ENCODE measurements at regions not wholly inside any gene's neighbourhood (a gene's known extent, or its start where the extent isn't known, plus 50 kb on each side); places are given as distances from the start of the nearest gene placed in this dataset.

GRCh38 chr2:216799873-216800431, 59.9 kb downstream of the TNP1 start:
- H3K79me2 ChIP-seq (ENCODE audit: insufficient read depth, low read length), result no peaks in the 10 kb centered on the region
- H3K9ac ChIP-seq (ENCODE audit: low read depth, low read length), result no peak overlapping the region
- H4K20me1 ChIP-seq (ENCODE audit: insufficient read depth, low read length), result no peaks in the 10 kb centered on the region
- no peak overlapping the region for H3K4me3 ChIP-seq (ENCODE audit: low read depth in 1 of 2, low read length in 2 of 2)
- peaks cover 7% of the 10 kb centered on the region for H3K27me3 ChIP-seq (ENCODE audit: insufficient read depth, low read length, poor library complexity)
- H3K36me3 ChIP-seq (ENCODE audit: insufficient read depth, low read length), result no peaks in the 10 kb centered on the region
- ATAC-seq (ENCODE audit: insufficient read depth, low read depth) (no peak), DNase-seq (no peak)
- H3K27ac ChIP-seq (ENCODE audit: low read length), result no peak overlapping the region
- TF ChIP-seq CTCF (IDR thresholded peaks at IDR 0.05; ENCODE audit: borderline replicate concordance, extremely low read depth, low read length, poor library complexity, severe bottlenecking) (no peak), EZH2 (IDR thresholded peaks at IDR 0.05; ENCODE audit: borderline replicate concordance, low read depth, low read length, severe bottlenecking) (no peak)
- H2AFZ ChIP-seq (ENCODE audit: low read depth, low read length), result no peak overlapping the region
- no peaks in the 10 kb centered on the region for H3K9me3 ChIP-seq (ENCODE audit: insufficient read depth, low read length, severe bottlenecking)
- H3K4me1 ChIP-seq (ENCODE audit: insufficient read depth, low read length), result no peaks in the 10 kb centered on the region
- no peak overlapping the region for H3K4me2 ChIP-seq (ENCODE audit: insufficient read depth, low read length)

- Histone ChIP-seq H3K27me3 (ENCODE audit: insufficient read depth, low read length, poor library complexity) (peaks cover 5% of the 10 kb centered on the region), H2AFZ (ENCODE audit: low read depth, low read length) (no peak overlapping the region), H3K27ac (ENCODE audit: low read length) (no peak overlapping the region), H3K4me3 (ENCODE audit: low read depth in 1 of 2, low read length in 2 of 2) (no peak overlapping the region), H4K20me1 (ENCODE audit: insufficient read depth, low read length) (no peaks in the 10 kb centered on the region), H3K79me2 (ENCODE audit: insufficient read depth, low read length) (no peaks in the 10 kb centered on the region), H3K9ac (ENCODE audit: low read depth, low read length) (no peak overlapping the region), H3K9me3 (ENCODE audit: insufficient read depth, low read length, severe bottlenecking) (no peaks in the 10 kb centered on the region), H3K4me2 (ENCODE audit: insufficient read depth, low read length) (no peak overlapping the region), H3K36me3 (ENCODE audit: insufficient read depth, low read length) (no peaks in the 10 kb centered on the region), H3K4me1 (ENCODE audit: insufficient read depth, low read length) (no peaks in the 10 kb centered on the region)
- ATAC-seq (ENCODE audit: insufficient read depth, low read depth) (no peak), DNase-seq (no peak)
- TF ChIP-seq EZH2 (IDR thresholded peaks at IDR 0.05; ENCODE audit: borderline replicate concordance, low read depth, low read length, severe bottlenecking) (no peak), CTCF (IDR thresholded peaks at IDR 0.05; ENCODE audit: borderline replicate concordance, extremely low read depth, low read length, poor library complexity, severe bottlenecking) (no peak)
Observed at GRCh38 chr2:216796115-216796840, 63.6 kb downstream of the TNP1 start.

- no peak for DNase-seq
- H3K4me2 ChIP-seq (ENCODE audit: insufficient read depth, low read length), result no peak overlapping the region
- H3K27me3 ChIP-seq (ENCODE audit: insufficient read depth, low read length, poor library complexity), result peaks cover 5% of the 10 kb centered on the region
- ATAC-seq (ENCODE audit: insufficient read depth, low read depth), result no peak
- no peak overlapping the region for H3K9ac ChIP-seq (ENCODE audit: low read depth, low read length)
- TF ChIP-seq CTCF (IDR thresholded peaks at IDR 0.05; ENCODE audit: borderline replicate concordance, extremely low read depth, low read length, poor library complexity, severe bottlenecking) (no peak), EZH2 (IDR thresholded peaks at IDR 0.05; ENCODE audit: borderline replicate concordance, low read depth, low read length, severe bottlenecking) (no peak)
- no peak overlapping the region for H3K4me3 ChIP-seq (ENCODE audit: low read depth in 1 of 2, low read length in 2 of 2)
- no peaks in the 10 kb centered on the region for H3K4me1 ChIP-seq (ENCODE audit: insufficient read depth, low read length)
- H3K9me3 ChIP-seq (ENCODE audit: insufficient read depth, low read length, severe bottlenecking), result no peaks in the 10 kb centered on the region
- H4K20me1 ChIP-seq (ENCODE audit: insufficient read depth, low read length), result no peaks in the 10 kb centered on the region
- H2AFZ ChIP-seq (ENCODE audit: low read depth, low read length), result no peak overlapping the region
- H3K79me2 ChIP-seq (ENCODE audit: insufficient read depth, low read length), result no peaks in the 10 kb centered on the region
- no peak overlapping the region for H3K27ac ChIP-seq (ENCODE audit: low read length)
- H3K36me3 ChIP-seq (ENCODE audit: insufficient read depth, low read length), result no peaks in the 10 kb centered on the region
Observed at GRCh38 chr2:216793386-216793785, 66.5 kb downstream of the TNP1 start.
